ACC112 (cell line): ENCODE measurements at regions not wholly inside any gene's neighbourhood (a gene's known extent, or its start where the extent isn't known, plus 50 kb on each side); places are given as distances from the start of the nearest gene placed in this dataset.

Source experiments
- H2AFZ ChIP-seq: fragments of 200-600 bp; sonication (generic); one replicate; pipeline ENCODE4 v1.6.0; 2017; ENCODE audit warnings: antibody characterized with exemption, low read length; ENCODE audit not compliant: unreplicated experiment
- H3K27ac ChIP-seq: fragments of 200-600 bp; sonication (generic); 2 replicates; pipeline ENCODE4 v1.5.1; 2014; ENCODE audit warnings: low read depth, mild to moderate bottlenecking, antibody characterized with exemption, low read length, moderate library complexity
- H3K27me3 ChIP-seq: fragments of 200-600 bp; sonication (generic); 2 replicates; pipeline ENCODE4 v1.6.1; 2014; ENCODE audit warnings: mild to moderate bottlenecking, antibody characterized with exemption, low read length, moderate library complexity, mixed read lengths; ENCODE audit not compliant: insufficient read depth
- H3K36me3 ChIP-seq: fragments of 200-600 bp; sonication (generic); 2 replicates; pipeline ENCODE4 v1.6.1; 2016; ENCODE audit warnings: mild to moderate bottlenecking, antibody characterized with exemption, low read length, moderate library complexity, mixed read lengths; ENCODE audit not compliant: insufficient read depth
- H3K4me1 ChIP-seq: fragments of 200-600 bp; sonication (generic); one replicate; pipeline ENCODE4 v1.6.1; 2016; ENCODE audit warnings: low read length, mixed read lengths; ENCODE audit not compliant: insufficient read depth, unreplicated experiment, control insufficient read depth
- H3K4me3 ChIP-seq: fragments of 200-600 bp; sonication (generic); 2 replicates; pipeline ENCODE4 v1.5.1; 2014; ENCODE audit warnings: mild to moderate bottlenecking, low read depth, low read length
- H3K79me2 ChIP-seq: fragments of 200-600 bp; sonication (generic); one replicate; pipeline ENCODE4 v1.6.0; 2016; ENCODE audit warnings: low read length; ENCODE audit not compliant: control insufficient read depth, unreplicated experiment, insufficient read depth

DNA sequence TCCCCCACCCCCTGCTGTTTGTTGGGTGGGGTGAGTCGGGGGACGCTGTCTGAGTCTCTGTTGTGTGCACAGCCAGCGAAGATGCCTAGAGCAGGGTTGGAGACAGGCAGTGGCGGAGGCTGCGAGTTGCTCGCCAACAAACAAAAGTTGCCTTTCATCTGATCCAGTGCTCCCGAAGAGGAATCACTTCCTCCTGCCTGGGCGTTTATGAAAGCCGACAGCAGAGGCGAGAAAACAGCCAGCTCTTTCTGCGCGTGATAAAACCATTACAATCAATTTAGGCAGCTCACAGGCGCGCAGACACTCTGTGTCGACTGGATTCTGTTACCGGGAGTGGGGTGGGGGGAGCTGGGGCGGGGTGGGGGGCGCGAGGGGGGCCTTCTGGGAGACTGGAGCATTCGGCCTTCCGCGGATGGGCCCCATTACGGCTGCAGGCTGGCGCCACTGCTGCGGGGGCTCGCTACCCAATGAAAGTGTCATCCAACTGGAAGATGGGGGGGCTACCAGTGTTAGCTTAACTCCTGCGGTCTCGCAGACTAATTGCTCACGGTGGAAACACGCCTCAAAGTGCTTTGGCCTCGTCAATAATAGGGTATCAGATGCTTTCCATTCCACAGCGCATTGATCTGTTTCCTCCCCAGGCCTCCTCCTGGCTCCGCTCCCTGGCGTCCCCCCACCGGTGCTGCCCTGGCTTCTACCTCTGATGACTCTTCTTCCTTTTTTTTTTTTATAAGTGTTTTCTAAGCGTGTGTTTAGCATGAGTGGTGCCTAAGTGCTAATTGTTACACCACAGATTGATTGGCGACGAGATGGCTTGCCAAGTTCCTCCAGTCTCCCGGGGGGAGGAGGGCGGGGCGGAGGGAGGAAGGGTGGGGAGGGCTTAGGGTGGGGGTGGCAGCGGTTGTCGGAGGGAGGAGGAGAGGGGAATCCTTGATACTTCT, 678.4 kb downstream of the MED13L start:
- H3K36me3 ChIP-seq: no peaks in the 10 kb centered on the region
- no peaks in the 10 kb centered on the region for H3K4me1 ChIP-seq
- no peaks in the 10 kb centered on the region for H3K79me2 ChIP-seq
- no peak overlapping the region for H3K27ac ChIP-seq
- H3K4me3 ChIP-seq: no peak overlapping the region
- no peak overlapping the region for H2AFZ ChIP-seq
- H3K27me3 ChIP-seq: peaks cover 17% of the 10 kb centered on the region; the same call in 1 of the 2 replicates

DNA sequence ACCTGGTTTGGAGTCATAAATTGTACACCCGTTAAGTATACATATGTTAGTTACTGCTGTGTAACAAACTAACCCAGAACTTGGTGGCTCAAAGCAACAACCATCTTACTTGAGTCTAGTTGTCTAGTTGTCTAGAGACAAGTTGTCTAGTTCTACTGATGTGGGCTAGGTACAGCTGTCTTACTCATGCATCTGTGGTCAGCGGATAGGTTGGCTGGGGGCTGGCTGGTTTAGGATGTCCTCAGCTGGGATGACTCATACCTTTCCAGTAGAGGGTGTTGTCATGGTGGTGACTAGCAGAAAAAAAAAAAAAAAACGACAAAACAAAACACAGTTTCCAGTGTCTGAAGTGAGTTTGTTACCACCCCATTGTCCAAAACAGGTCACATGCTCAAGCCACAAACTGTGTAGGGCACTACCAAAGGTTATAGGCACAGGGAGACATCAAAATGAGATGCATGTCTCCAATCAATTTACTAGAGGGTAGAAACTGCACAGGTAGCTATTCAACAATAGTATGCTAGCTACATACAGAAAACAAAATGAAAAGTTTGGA, 680.3 kb downstream of the MED13L start:
- H2AFZ ChIP-seq: no peak overlapping the region
- H3K4me1 ChIP-seq: no peaks in the 10 kb centered on the region
- H3K79me2 ChIP-seq: no peaks in the 10 kb centered on the region
- H3K27me3 ChIP-seq: peaks cover 17% of the 10 kb centered on the region; the same call in 1 of the 2 replicates
- H3K4me3 ChIP-seq: no peak overlapping the region
- H3K27ac ChIP-seq: no peak overlapping the region
- H3K36me3 ChIP-seq: no peaks in the 10 kb centered on the region

DNA sequence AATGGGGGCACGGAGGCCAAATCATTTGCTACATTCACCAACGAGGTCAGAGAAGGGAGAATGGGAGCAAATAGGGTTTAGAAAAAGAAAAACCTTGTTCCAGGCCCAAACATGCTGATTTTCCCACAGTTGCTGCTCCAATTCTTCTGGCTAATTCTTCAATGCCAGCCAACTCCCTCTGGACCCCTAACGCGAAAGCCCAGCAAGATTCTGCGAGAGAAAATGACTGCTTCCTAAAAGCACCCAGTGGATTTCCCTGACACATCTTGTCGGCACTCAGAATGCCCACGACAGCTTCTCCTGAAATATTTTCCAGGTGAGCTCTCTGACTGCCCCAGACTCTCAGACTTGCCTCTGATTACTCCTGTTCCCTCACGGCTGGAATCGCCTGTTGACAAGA, 689.4 kb downstream of the MED13L start:
- Histone ChIP-seq H3K4me3 (no peak overlapping the region), H3K79me2 (no peaks in the 10 kb centered on the region), H3K36me3 (no peaks in the 10 kb centered on the region), H3K27ac (no peak overlapping the region), H2AFZ (no peak overlapping the region), H3K4me1 (no peaks in the 10 kb centered on the region), H3K27me3 (no peaks in the 10 kb centered on the region)

DNA sequence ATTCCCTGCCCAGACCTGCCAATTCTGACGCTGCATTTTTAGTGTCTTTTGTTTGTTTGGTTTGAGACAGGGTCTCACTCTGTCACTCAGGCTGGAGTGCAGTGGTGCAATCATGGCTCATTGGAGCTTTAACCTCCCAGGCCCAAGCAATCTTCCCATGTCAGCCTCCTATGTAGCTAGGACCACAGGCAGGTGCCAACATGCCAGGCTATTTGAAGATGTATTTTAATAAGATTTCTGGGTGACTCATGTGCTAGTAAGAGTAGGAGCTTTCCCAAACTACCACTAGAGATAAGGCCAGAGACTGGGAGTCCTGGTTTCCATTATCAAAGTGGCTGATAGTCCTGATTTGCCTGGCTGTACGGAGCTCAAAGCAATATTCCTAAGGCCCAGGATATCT, 693.3 kb downstream of the MED13L start:
- Histone ChIP-seq H3K4me1 (no peaks in the 10 kb centered on the region), H3K4me3 (no peak overlapping the region), H3K36me3 (no peaks in the 10 kb centered on the region), H2AFZ (no peak overlapping the region), H3K27me3 (no peaks in the 10 kb centered on the region), H3K79me2 (no peaks in the 10 kb centered on the region), H3K27ac (no peak overlapping the region)

DNA sequence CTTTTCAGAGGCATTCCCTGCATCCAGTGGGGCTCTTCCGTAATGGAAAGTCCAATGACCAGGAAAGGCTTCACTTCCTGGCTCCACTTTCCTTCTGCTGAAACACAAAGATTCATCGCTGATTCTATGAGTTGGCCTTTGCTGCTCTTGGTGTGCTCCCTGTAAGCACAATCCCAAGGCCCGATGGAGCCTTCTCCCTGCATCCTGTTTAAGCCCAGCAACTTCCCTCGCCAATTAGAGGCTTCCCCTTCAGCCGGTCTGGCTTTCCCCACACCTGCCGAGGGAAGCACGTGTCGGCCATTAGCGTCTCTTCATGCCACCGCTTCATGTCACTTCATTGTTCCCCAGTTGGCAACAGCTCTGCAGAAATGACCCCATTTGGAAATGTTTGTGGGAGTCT, 693.9 kb downstream of the MED13L start:
- no peaks in the 10 kb centered on the region for H3K27me3 ChIP-seq

DNA sequence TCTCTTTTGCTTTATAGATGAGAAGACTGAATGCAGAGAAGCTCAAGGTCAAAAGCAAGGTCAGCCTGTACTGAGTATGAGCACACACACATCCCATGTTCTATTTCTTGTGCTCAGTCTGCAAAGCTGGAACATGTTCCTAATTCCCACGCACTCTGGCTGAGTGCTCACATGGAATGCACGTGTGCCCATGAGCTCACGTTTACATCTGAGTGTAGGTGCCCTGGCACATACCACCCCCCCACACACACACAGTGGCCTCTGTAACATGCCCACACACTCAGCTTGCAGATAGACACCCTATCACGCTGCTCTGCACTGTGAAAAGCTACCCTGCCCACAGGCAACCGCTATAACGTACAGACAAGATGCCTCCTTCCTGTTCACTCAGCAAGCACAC, 700.1 kb downstream of the MED13L start:
- Histone ChIP-seq H3K27ac (no peak overlapping the region), H3K27me3 (no peaks in the 10 kb centered on the region), H3K4me1 (no peaks in the 10 kb centered on the region), H3K79me2 (no peaks in the 10 kb centered on the region), H3K36me3 (no peaks in the 10 kb centered on the region), H3K4me3 (no peak overlapping the region), H2AFZ (no peak overlapping the region)

More for the DNA sequence above, 693.9 kb downstream of the MED13L start:
- H3K27ac ChIP-seq: no peak overlapping the region
- no peak overlapping the region for H2AFZ ChIP-seq
- no peaks in the 10 kb centered on the region for H3K79me2 ChIP-seq
- H3K4me3 ChIP-seq: no peak overlapping the region
- H3K4me1 ChIP-seq: no peaks in the 10 kb centered on the region
- H3K36me3 ChIP-seq: no peaks in the 10 kb centered on the region

DNA sequence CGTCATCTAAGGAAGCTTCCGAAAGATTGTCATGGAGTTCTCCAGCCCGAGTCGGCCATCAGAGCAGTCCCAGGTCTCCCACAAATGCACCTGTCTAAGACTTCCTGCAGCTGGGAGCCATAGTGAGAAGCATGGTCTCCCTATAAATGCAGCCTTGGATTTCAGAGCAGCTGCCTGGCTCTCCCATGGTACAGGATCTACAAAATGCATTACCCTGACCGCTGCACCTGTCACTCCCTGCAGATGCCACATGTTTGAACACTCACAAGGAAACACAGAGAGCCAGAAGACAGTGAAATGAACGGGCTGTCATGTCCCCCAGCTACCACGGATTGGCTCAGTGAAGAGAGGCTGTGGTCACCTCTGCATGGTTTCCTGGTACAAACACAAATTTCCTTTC, 702.7 kb downstream of the MED13L start:
- Histone ChIP-seq H3K4me1 (no peaks in the 10 kb centered on the region), H3K27me3 (no peaks in the 10 kb centered on the region), H3K79me2 (no peaks in the 10 kb centered on the region), H2AFZ (no peak overlapping the region), H3K27ac (no peak overlapping the region), H3K4me3 (no peak overlapping the region), H3K36me3 (no peaks in the 10 kb centered on the region)

DNA sequence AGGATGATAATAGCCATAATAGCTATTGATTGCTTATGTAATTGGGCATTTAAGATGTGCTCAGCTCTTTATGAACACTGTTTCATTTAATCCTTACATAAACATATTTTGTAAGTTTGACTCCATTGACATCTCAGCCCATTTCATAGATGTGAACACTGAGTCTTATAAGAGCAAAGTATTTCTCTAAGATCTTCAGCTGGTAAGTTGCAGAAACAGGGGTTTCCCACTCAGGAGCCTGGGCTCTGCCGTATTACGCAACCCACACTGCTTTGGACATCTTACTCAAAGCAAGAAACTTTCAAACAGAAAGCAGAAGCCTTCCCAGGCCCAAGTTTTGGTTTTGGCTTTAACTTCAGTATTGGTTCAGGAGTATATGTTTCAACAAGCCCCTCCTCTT, 705.1 kb downstream of the MED13L start:
- Histone ChIP-seq H3K4me1 (no peaks in the 10 kb centered on the region), H2AFZ (no peak overlapping the region), H3K4me3 (no peak overlapping the region), H3K79me2 (no peaks in the 10 kb centered on the region), H3K27ac (no peak overlapping the region), H3K36me3 (no peaks in the 10 kb centered on the region), H3K27me3 (no peaks in the 10 kb centered on the region)

DNA sequence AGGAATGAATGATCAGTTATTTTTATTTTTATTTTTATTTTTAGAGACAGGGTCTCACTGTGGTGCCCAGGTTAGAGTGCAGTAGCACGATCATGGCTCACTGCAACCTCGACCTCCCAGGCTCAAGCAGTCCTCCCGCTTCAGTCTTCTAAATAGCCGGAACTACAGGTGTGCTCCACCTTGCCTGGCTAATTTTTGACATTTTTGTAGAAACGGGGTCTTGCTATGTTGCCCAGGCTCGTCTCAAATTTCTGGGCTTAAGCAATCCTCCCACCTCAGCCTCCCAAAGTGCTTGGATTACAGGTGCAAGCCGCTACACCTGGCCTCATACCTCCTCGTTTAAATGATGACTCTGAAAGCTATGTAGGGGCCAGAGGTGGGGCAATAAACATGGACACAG, 706.0 kb downstream of the MED13L start:
- Histone ChIP-seq H2AFZ (no peak overlapping the region), H3K27ac (no peak overlapping the region), H3K36me3 (no peaks in the 10 kb centered on the region), H3K4me1 (no peaks in the 10 kb centered on the region), H3K79me2 (no peaks in the 10 kb centered on the region), H3K4me3 (no peak overlapping the region), H3K27me3 (no peaks in the 10 kb centered on the region)

DNA sequence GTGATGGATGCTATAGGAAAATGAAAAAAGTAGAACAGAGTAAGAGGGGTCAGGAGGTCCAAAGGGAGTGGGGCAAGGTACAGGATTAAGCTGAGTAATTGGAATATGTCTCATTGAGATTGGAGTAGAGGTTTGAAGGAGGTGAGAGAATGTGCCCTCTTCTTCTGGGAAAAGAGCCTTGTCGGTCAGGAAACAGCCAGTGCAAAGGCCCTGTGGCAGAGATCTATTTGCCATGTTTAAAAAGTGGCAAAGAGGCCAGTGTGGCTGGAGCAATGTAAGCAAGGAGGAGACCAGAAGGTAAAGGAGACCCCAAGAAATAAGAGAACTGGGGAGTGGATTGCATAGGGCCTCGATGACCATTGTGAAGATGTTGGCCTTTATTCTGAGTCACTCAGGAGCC, 706.5 kb downstream of the MED13L start:
- no peaks in the 10 kb centered on the region for H3K36me3 ChIP-seq
- no peaks in the 10 kb centered on the region for H3K79me2 ChIP-seq
- H3K4me3 ChIP-seq: no peak overlapping the region
- H2AFZ ChIP-seq: no peak overlapping the region
- H3K4me1 ChIP-seq: no peaks in the 10 kb centered on the region
- H3K27me3 ChIP-seq: no peaks in the 10 kb centered on the region
- H3K27ac ChIP-seq: no peak overlapping the region
